Neural cell (in vitro differentiated cells): ENCODE measurements at regions not wholly inside any gene's neighbourhood (a gene's known extent, or its start where the extent isn't known, plus 50 kb on each side); places are given as distances from the start of the nearest gene placed in this dataset.

ENCODE experiments used
- CTCF ChIP-seq: fragments of 450-650 bp; IDR thresholded peaks from 2 replicates; pipeline ENCODE4 v1.5.1; 2014; ENCODE audit warnings: antibody characterized with exemption, mild to moderate bottlenecking, moderate library complexity; ENCODE audit not compliant: poor library complexity, severe bottlenecking
- EP300 ChIP-seq: fragments of 450-650 bp; conservative IDR thresholded peaks from 2 replicates; pipeline ENCODE4 v1.6.1; 2014; ENCODE audit warnings: antibody characterized with exemption, mild to moderate bottlenecking, moderate library complexity; ENCODE audit not compliant: poor library complexity, severe bottlenecking
- POLR2AphosphoS5 ChIP-seq: IDR thresholded peaks from 2 replicates; pipeline ENCODE4 v1.6.1; 2012

- TF ChIP-seq CTCF (no peak), POLR2AphosphoS5 (no peak), EP300 (no peak)
These were observed 311.1 kb downstream of the ADGRG6 start for GRCh38 chr6:142612956-142613355.
